ENCODE measurements at regions not wholly inside any gene's neighbourhood (a gene's known extent, or its start where the extent isn't known, plus 50 kb on each side); places are given as distances from the start of the nearest gene placed in this dataset.

DNA sequence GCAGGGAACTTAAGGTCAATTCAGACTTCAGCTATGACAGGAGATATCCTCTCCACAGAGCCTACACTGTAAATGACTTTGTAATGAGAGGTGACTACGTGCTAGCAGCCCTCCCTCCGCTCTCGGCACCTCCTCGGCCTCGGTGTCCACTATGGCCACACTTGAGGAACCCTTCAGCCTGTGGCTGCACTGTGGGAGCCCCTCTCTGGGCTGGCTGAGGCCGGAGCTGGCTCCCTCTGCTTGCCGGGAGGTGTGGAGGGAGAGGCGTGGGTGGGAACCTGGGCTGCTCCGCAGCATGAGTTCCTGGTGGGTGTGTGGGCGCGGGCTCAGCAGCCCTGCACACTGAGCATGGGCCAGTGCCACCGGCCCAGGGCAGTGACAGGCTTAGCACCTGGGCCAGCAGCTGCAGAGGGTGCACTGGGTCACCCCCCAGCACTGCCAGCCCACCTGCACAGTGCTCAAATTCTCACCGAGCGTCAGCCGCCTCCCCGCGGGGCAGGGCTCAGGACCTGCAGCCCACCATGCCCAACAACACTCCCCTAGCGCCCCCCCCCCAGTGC, 137.6 kb upstream of the SPACA7 start:
- H3K27me3 ChIP-seq (ENCODE audit: low read depth): peaks cover 71% of the 10 kb centered on the region
- intact Hi-C loops (cut with micrococcal nuclease): no loop called here

GRCh38 chr13:112240076-112240475, 136.1 kb upstream of the SPACA7 start:
- no peaks in the 10 kb centered on the region for H3K9me3 ChIP-seq (replicated peaks)
- no peaks in the 10 kb centered on the region for H3K4me1 ChIP-seq
- intact Hi-C loops (cut with micrococcal nuclease): no loop called here
- H3K27me3 ChIP-seq (ENCODE audit: low read depth): peaks cover 67% of the 10 kb centered on the region
- DNase-seq: no peak
- H3K27ac ChIP-seq (replicated peaks): no peak overlapping the region
- TF ChIP-seq, protein P1, sequence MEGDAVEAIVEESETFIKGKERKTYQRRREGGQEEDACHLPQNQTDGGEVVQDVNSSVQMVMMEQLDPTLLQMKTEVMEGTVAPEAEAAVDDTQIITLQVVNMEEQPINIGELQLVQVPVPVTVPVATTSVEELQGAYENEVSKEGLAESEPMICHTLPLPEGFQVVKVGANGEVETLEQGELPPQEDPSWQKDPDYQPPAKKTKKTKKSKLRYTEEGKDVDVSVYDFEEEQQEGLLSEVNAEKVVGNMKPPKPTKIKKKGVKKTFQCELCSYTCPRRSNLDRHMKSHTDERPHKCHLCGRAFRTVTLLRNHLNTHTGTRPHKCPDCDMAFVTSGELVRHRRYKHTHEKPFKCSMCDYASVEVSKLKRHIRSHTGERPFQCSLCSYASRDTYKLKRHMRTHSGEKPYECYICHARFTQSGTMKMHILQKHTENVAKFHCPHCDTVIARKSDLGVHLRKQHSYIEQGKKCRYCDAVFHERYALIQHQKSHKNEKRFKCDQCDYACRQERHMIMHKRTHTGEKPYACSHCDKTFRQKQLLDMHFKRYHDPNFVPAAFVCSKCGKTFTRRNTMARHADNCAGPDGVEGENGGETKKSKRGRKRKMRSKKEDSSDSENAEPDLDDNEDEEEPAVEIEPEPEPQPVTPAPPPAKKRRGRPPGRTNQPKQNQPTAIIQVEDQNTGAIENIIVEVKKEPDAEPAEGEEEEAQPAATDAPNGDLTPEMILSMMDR (IDR thresholded peaks at IDR 0.05; ENCODE audit: borderline replicate concordance): no peak
- no peak overlapping the region for H3K4me3 ChIP-seq
- H3K36me3 ChIP-seq: no peaks in the 10 kb centered on the region

More for the DNA sequence above, 137.6 kb upstream of the SPACA7 start:
- TF ChIP-seq, protein P1 (IDR thresholded peaks at IDR 0.05; ENCODE audit: borderline replicate concordance): no peak
- no peaks in the 10 kb centered on the region for H3K4me1 ChIP-seq
- H3K4me3 ChIP-seq: no peak overlapping the region
- no peak for DNase-seq
- no peaks in the 10 kb centered on the region for H3K36me3 ChIP-seq
- H3K27ac ChIP-seq (replicated peaks): no peak overlapping the region
- no peaks in the 10 kb centered on the region for H3K9me3 ChIP-seq (replicated peaks)

GRCh38 chr13:112241288-112241687, 134.9 kb upstream of the SPACA7 start:
- H3K27ac ChIP-seq (replicated peaks): no peak overlapping the region
- H3K9me3 ChIP-seq (replicated peaks): no peaks in the 10 kb centered on the region
- TF ChIP-seq, protein P1 (IDR thresholded peaks at IDR 0.05; ENCODE audit: borderline replicate concordance): no peak
- intact Hi-C loops (cut with micrococcal nuclease): no loop called here
- H3K36me3 ChIP-seq: no peaks in the 10 kb centered on the region
- no peaks in the 10 kb centered on the region for H3K4me1 ChIP-seq
- no peak for DNase-seq
- no peak overlapping the region for H3K4me3 ChIP-seq
- H3K27me3 ChIP-seq (ENCODE audit: low read depth): peaks cover 57% of the 10 kb centered on the region

GRCh38 chr13:112242777-112243176, 133.4 kb upstream of the SPACA7 start:
- intact Hi-C loops (cut with micrococcal nuclease): no loop called here
- H3K4me1 ChIP-seq: no peaks in the 10 kb centered on the region
- no peaks in the 10 kb centered on the region for H3K9me3 ChIP-seq (replicated peaks)
- no peak for DNase-seq
- H3K36me3 ChIP-seq: no peaks in the 10 kb centered on the region
- TF ChIP-seq, protein P1 (IDR thresholded peaks at IDR 0.05; ENCODE audit: borderline replicate concordance): no peak
- H3K27ac ChIP-seq (replicated peaks): no peak overlapping the region
- H3K4me3 ChIP-seq: no peak overlapping the region
- H3K27me3 ChIP-seq (ENCODE audit: low read depth): peaks cover 53% of the 10 kb centered on the region

- Histone ChIP-seq H3K36me3 (no peaks in the 10 kb centered on the region), H3K27ac (replicated peaks) (no peak overlapping the region), H3K9me3 (replicated peaks) (no peaks in the 10 kb centered on the region), H3K4me1 (no peaks in the 10 kb centered on the region), H3K27me3 (ENCODE audit: low read depth) (peaks cover 53% of the 10 kb centered on the region), H3K4me3 (no peak overlapping the region)
- TF ChIP-seq, protein P1 (IDR thresholded peaks at IDR 0.05; ENCODE audit: borderline replicate concordance): no peak
- intact Hi-C loops (cut with micrococcal nuclease): no loop called here
- no peak for DNase-seq
These were observed 132.1 kb upstream of the SPACA7 start for GRCh38 chr13:112244061-112244460.

Data from left ventricle myocardium inferior (tissue), 1 donor.